HEK293T (cell line): ENCODE measurements at regions not wholly inside any gene's neighbourhood (a gene's known extent, or its start where the extent isn't known, plus 50 kb on each side); places are given as distances from the start of the nearest gene placed in this dataset.

ENCODE experiments used
- ARNT ChIP-seq: fragments of 450-650 bp; IDR thresholded peaks from 2 replicates; pipeline ENCODE4 v1.6.1; 2017; ENCODE audit warnings: mild to moderate bottlenecking
- BHLHE40 ChIP-seq: fragments of 450-650 bp; IDR thresholded peaks from 2 replicates; pipeline ENCODE4 v1.6.1; 2016; ENCODE audit warnings: mild to moderate bottlenecking, moderate library complexity, borderline replicate concordance
- ELF4 ChIP-seq: fragments of 450-650 bp; IDR thresholded peaks from 2 replicates; pipeline ENCODE4 v1.6.1; 2017; ENCODE audit warnings: antibody characterized with exemption
- FOXA1 ChIP-seq: fragments of 450-650 bp; IDR thresholded peaks from 2 replicates; pipeline ENCODE4 v1.6.1; 2016; ENCODE audit warnings: mild to moderate bottlenecking
- FOXK2 ChIP-seq: fragments of 450-650 bp; IDR thresholded peaks from 2 replicates; pipeline ENCODE4 v1.6.1; 2016; ENCODE audit warnings: mild to moderate bottlenecking
- FOXM1 ChIP-seq: fragments of 450-650 bp; IDR thresholded peaks from 2 replicates; pipeline ENCODE4 v1.6.1; 2017; ENCODE audit warnings: mild to moderate bottlenecking, borderline replicate concordance
- LEF1 ChIP-seq: fragments of 450-650 bp; IDR thresholded peaks from 2 replicates; pipeline ENCODE4 v1.6.1; 2017; ENCODE audit warnings: mild to moderate bottlenecking, borderline replicate concordance
- NFRKB ChIP-seq: fragments of 450-650 bp; IDR thresholded peaks from 2 replicates; pipeline ENCODE4 v1.6.1; 2016; ENCODE audit warnings: mild to moderate bottlenecking, moderate library complexity
- PKNOX1 ChIP-seq: fragments of 450-650 bp; IDR thresholded peaks from 2 replicates; pipeline ENCODE4 v1.6.1; 2016
- SP1 ChIP-seq: fragments of 450-650 bp; IDR thresholded peaks from 2 replicates; pipeline ENCODE4 v1.6.1; 2017
- SUZ12 ChIP-seq: fragments of 450-650 bp; IDR thresholded peaks from 2 replicates; pipeline ENCODE4 v1.6.1; 2016; ENCODE audit warnings: mild to moderate bottlenecking
- TARDBP ChIP-seq: fragments of 450-650 bp; IDR thresholded peaks from 2 replicates; pipeline ENCODE4 v1.6.1; 2016

- TF ChIP-seq LEF1 = no peak
- TF ChIP-seq BHLHE40 = no peak
- TF ChIP-seq SP1 = no peak
- TF ChIP-seq FOXK2 = no peak
- no peak for TF ChIP-seq FOXM1
- TF ChIP-seq SUZ12 = no peak
- no peak for TF ChIP-seq ARNT
- TF ChIP-seq TARDBP = no peak
- TF ChIP-seq ELF4 = no peak
- TF ChIP-seq NFRKB = no peak
- TF ChIP-seq FOXA1 = no peak
- TF ChIP-seq PKNOX1 = no peak
Measured at GRCh38 chr3:25191673-25192072, 236.4 kb upstream of the RARB start.
